ENCODE measurements at regions not wholly inside any gene's neighbourhood (a gene's known extent, or its start where the extent isn't known, plus 50 kb on each side); places are given as distances from the start of the nearest gene placed in this dataset.

GRCh38 chr12:92505254-92506231 is 197.2 kb upstream of the PLEKHG7 start:
- ATAC-seq (peak; percentile 70 to 76 (median 74)), DNase-seq (peak in 1 of 2 donors; percentile 66)
- Histone ChIP-seq H3K4me1 (ENCODE audit: control insufficient read depth, insufficient read depth, low read length) (peaks cover 12% of the 10 kb centered on the region), H3K36me3 (ENCODE audit: control insufficient read depth, insufficient read depth, low read length) (no peaks in the 10 kb centered on the region), H3K27ac (ENCODE audit: low read length) (peak overlapping the region; percentile 66), H3K4me3 (ENCODE audit: low read length) (peak overlapping the region; percentile 2), H3K9me3 (ENCODE audit: control insufficient read depth, insufficient read depth, low read length) (no peaks in the 10 kb centered on the region), H3K27me3 (ENCODE audit: control insufficient read depth, insufficient read depth, low read length) (no peaks in the 10 kb centered on the region)
- H3K27ac Mint-ChIP-seq: peak overlapping the region; percentile 76 to 85
- peak overlapping the region; percentile 82 for H3K4me3 Mint-ChIP-seq
- intact Hi-C loops (cut with micrococcal nuclease): no loop called here
- peaks cover 0 to 3% of the 10 kb centered on the region in 2 donors for H3K9me3 Mint-ChIP-seq
- H3K27me3 Mint-ChIP-seq (ENCODE audit: low read depth in 2 of 2): no peaks in the 10 kb centered on the region
- 36% methylated on average over 5 of the region's 12 CpGs for WGBS (ENCODE audit: insufficient coverage)
- peaks cover 18 to 19% of the 10 kb centered on the region in 2 donors for H3K4me1 Mint-ChIP-seq
- no peaks in the 10 kb centered on the region for H3K36me3 Mint-ChIP-seq
- no peak for TF ChIP-seq CTCF (IDR thresholded peaks at IDR 0.05)

GRCh38 chr12:92504594-92504981 is 198.2 kb upstream of the PLEKHG7 start:
- Mint-ChIP-seq H3K36me3 (no peaks in the 10 kb centered on the region), H3K27ac (no peak overlapping the region), H3K4me3 (no peak overlapping the region), H3K27me3 (ENCODE audit: low read depth in 2 of 2) (no peaks in the 10 kb centered on the region), H3K9me3 (no peaks in the 10 kb centered on the region), H3K4me1 (peaks cover 18 to 19% of the 10 kb centered on the region in 2 donors)
- TF ChIP-seq CTCF (IDR thresholded peaks at IDR 0.05): no peak
- intact Hi-C loops (cut with micrococcal nuclease): no loop called here
- DNase-seq (no peak), ATAC-seq (no peak)
- no peak overlapping the region for H3K4me3 ChIP-seq (ENCODE audit: low read length)
- peaks cover 12% of the 10 kb centered on the region for H3K4me1 ChIP-seq (ENCODE audit: control insufficient read depth, insufficient read depth, low read length)
- WGBS (ENCODE audit: insufficient coverage): 88% methylated on average over 2 of the region's 5 CpGs
- H3K27me3 ChIP-seq (ENCODE audit: control insufficient read depth, insufficient read depth, low read length): no peaks in the 10 kb centered on the region
- H3K9me3 ChIP-seq (ENCODE audit: control insufficient read depth, insufficient read depth, low read length): no peaks in the 10 kb centered on the region
- H3K36me3 ChIP-seq (ENCODE audit: control insufficient read depth, insufficient read depth, low read length): no peaks in the 10 kb centered on the region
- H3K27ac ChIP-seq (ENCODE audit: low read length): no peak overlapping the region

GRCh38 chr12:92503971-92504593 is 198.7 kb upstream of the PLEKHG7 start:
- Histone ChIP-seq H3K27ac (ENCODE audit: low read length) (no peak overlapping the region), H3K4me3 (ENCODE audit: low read length) (no peak overlapping the region), H3K36me3 (ENCODE audit: control insufficient read depth, insufficient read depth, low read length) (no peaks in the 10 kb centered on the region), H3K4me1 (ENCODE audit: control insufficient read depth, insufficient read depth, low read length) (peaks cover 12% of the 10 kb centered on the region), H3K9me3 (ENCODE audit: control insufficient read depth, insufficient read depth, low read length) (no peaks in the 10 kb centered on the region), H3K27me3 (ENCODE audit: control insufficient read depth, insufficient read depth, low read length) (no peaks in the 10 kb centered on the region)
- TF ChIP-seq CTCF (IDR thresholded peaks at IDR 0.05): no peak
- H3K27ac Mint-ChIP-seq: peak overlapping the region in 1 of 2 donors; percentile 32
- no peaks in the 10 kb centered on the region for H3K9me3 Mint-ChIP-seq
- no peak overlapping the region for H3K4me3 Mint-ChIP-seq
- no peaks in the 10 kb centered on the region for H3K36me3 Mint-ChIP-seq
- no peaks in the 10 kb centered on the region for H3K27me3 Mint-ChIP-seq (ENCODE audit: low read depth in 2 of 2)
- intact Hi-C loops (cut with micrococcal nuclease): no loop called here
- DNase-seq: no peak
- H3K4me1 Mint-ChIP-seq: peaks cover 18 to 19% of the 10 kb centered on the region in 2 donors
- 93% methylated on average over 7 of the region's 7 CpGs for WGBS (ENCODE audit: insufficient coverage)
- no peak for ATAC-seq

All from natural killer cell (primary cell).